Upper lobe of left lung (tissue), 6 donors: ENCODE measurements at regions not wholly inside any gene's neighbourhood (a gene's known extent, or its start where the extent isn't known, plus 50 kb on each side); places are given as distances from the start of the nearest gene placed in this dataset.

ENCODE experiments used
- ATAC-seq, 2 donors: fragments of 200-7000 bp; cut with Tn5 transposase; one replicate each; pipeline ENCODE4 v1.9.1; 2022; ENCODE audit warnings: mild to moderate bottlenecking in 2 of 2, moderate library complexity in 2 of 2; ENCODE audit not compliant: low FRiP score in 2 of 2
- DNase-seq, 2 donors: peaks; one replicate each; pipeline ENCODE4 v3.0.0-alpha.2; 2019 to 2020
- H3K27ac ChIP-seq, 4 donors: fragments of 200-600 bp; sonication (generic); one replicate each; pipeline ENCODE4 v1.5.1; 2016 to 2019
- H3K27me3 ChIP-seq, 4 donors: fragments of 200-600 bp; sonication (generic); one replicate each; pipeline ENCODE4 v1.5.1; 2017 to 2019
- H3K36me3 ChIP-seq, 4 donors: fragments of 200-600 bp; sonication (generic); one replicate each; pipeline ENCODE4 v1.5.1; 2016 to 2019
- H3K4me1 ChIP-seq, 4 donors: fragments of 200-600 bp; sonication (generic); one replicate each; pipeline ENCODE4 v1.5.1; 2018 to 2019
- H3K4me3 ChIP-seq, 4 donors: fragments of 200-600 bp; sonication (generic); one replicate each; pipeline ENCODE4 v1.5.1; 2017 to 2019; ENCODE audit warnings: mild to moderate bottlenecking in 2 of 4, moderate library complexity in 1 of 4
- H3K9me3 ChIP-seq, 4 donors: fragments of 200-600 bp; sonication (generic); one replicate each; pipeline ENCODE4 v1.5.1; 2018 to 2019
- EP300 ChIP-seq, 4 donors: sonication (generic); formaldehyde crosslinking; IDR thresholded peaks; one replicate each; pipeline ENCODE4 v1.5.1; 2017; ENCODE audit warnings: antibody characterized with exemption in 4 of 4, control low read depth in 2 of 4
- POLR2A ChIP-seq, 4 donors: fragments of 450-650 bp; IDR thresholded peaks; one replicate each; pipeline ENCODE4 v1.5.1; 2016 to 2017; ENCODE audit warnings: antibody characterized with exemption in 4 of 4, mild to moderate bottlenecking in 2 of 4
- POLR2AphosphoS5 ChIP-seq, 2 donors: sonication (generic); formaldehyde crosslinking; IDR thresholded peaks; one replicate each; pipeline ENCODE4 v1.5.1; 2017; ENCODE audit warnings: antibody characterized with exemption in 2 of 2
- WGBS, 2 donors: methylation state at CpG; one replicate each; pipeline ENCODE4 v1.1.5; 2017 to 2018; 5-methylcytosine and 5-hydroxymethylcytosine counted together
- TF ChIP-seq, protein P1 (sequence below), 6 experiments: fragments of 450-650 bp in 4 of 6; fragments of 200-600 bp in 2 of 6; sonication (generic) in 2 of 6; IDR thresholded peaks; one replicate each; pipeline ENCODE4 v1.5.1; 2016 to 2019; ENCODE audit warnings: antibody characterized with exemption in 6 of 6
- donor health status: DM: no; HTN: no; CAD: no; lungs with moderate emphysema.
- donor health status: DM: no; HTN: yes; CAD: no; lungs with severe emphysema.

DNA sequence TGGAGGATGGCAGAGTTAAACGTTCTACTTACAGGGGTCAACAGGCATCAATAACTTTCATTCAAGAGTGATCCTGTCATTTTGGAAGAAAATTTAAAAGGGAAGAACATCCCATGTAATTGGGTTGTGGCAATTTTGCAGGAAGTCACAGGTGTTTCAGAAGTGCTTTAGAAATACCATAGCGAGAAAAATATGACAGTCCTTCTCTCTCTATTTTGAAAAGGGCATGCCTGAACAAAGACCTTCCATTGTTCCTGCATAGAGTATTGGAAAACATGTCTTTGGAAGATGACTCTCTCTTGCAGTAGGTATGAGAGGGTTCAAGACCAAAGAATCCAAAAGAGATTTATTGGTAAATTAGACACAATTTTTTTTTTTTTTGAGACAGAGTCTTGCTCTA, 81.8 kb upstream of the SERTAD2 start:
- no peak overlapping the region for H3K4me3 ChIP-seq
- H3K27me3 ChIP-seq = no peaks in the 10 kb centered on the region
- H3K27ac ChIP-seq = no peak overlapping the region
- peaks cover 5 to 7% (median 7%) of the 10 kb centered on the region in 4 donors for H3K4me1 ChIP-seq
- no peak for DNase-seq
- TF ChIP-seq EP300 (IDR thresholded peaks at IDR 0.05) = no peak
- TF ChIP-seq, protein P1, sequence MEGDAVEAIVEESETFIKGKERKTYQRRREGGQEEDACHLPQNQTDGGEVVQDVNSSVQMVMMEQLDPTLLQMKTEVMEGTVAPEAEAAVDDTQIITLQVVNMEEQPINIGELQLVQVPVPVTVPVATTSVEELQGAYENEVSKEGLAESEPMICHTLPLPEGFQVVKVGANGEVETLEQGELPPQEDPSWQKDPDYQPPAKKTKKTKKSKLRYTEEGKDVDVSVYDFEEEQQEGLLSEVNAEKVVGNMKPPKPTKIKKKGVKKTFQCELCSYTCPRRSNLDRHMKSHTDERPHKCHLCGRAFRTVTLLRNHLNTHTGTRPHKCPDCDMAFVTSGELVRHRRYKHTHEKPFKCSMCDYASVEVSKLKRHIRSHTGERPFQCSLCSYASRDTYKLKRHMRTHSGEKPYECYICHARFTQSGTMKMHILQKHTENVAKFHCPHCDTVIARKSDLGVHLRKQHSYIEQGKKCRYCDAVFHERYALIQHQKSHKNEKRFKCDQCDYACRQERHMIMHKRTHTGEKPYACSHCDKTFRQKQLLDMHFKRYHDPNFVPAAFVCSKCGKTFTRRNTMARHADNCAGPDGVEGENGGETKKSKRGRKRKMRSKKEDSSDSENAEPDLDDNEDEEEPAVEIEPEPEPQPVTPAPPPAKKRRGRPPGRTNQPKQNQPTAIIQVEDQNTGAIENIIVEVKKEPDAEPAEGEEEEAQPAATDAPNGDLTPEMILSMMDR (IDR thresholded peaks at IDR 0.05) = no peak
- TF ChIP-seq POLR2AphosphoS5 (IDR thresholded peaks at IDR 0.05) = no peak
- TF ChIP-seq POLR2A (IDR thresholded peaks at IDR 0.05) = no peak
- 82 to 88% methylated on average over 2 of the region's 2 CpGs for WGBS, 2 donors
- no peak for ATAC-seq
- H3K36me3 ChIP-seq = no peaks in the 10 kb centered on the region
- H3K9me3 ChIP-seq = no peaks in the 10 kb centered on the region

DNA sequence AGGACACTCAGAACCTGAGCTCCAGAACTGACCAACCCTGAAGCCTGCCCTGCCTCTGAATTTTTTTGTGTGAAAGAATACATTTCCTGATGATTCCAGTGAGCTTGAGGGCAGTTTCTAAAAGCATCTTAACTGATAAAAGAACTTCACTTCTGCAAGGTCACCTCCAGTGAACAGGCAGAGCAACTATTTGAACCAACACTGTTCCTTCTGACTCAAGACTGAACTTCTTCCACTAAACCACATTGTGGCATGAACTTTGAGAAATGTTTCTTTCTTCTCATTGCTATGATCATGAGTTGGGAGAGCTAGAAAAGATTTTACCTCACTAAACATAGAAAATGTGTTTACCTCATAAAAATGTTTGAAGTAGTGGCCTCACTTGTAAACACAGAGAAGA, 83.8 kb upstream of the SERTAD2 start:
- Histone ChIP-seq H3K9me3 (no peaks in the 10 kb centered on the region), H3K36me3 (no peaks in the 10 kb centered on the region), H3K27ac (no peak overlapping the region), H3K27me3 (no peaks in the 10 kb centered on the region), H3K4me1 (no peaks in the 10 kb centered on the region), H3K4me3 (no peak overlapping the region)
- no peak for TF ChIP-seq EP300 (IDR thresholded peaks at IDR 0.05)
- TF ChIP-seq POLR2AphosphoS5 (IDR thresholded peaks at IDR 0.05) = no peak
- TF ChIP-seq POLR2A (IDR thresholded peaks at IDR 0.05) = no peak
- TF ChIP-seq, protein P1 (IDR thresholded peaks at IDR 0.05) = no peak
- DNase-seq = no peak
- ATAC-seq = no peak

DNA sequence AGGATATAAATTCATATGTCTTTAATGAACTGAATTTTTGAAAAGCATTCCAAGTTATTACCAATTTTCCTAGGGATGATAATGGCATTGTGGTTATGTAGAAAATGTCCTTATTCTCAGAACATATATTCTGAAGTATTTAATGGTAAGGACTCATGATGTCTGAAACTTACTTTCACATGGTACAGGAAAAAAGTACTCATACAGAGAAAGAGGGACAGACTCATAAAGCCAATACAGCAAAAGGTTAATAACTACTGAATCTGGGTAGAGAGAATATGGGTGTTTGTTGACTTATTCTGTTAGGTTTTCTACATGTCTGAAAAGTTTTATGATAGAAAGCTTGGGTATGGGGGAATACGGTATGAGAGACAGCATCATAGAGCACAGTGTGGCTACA, 84.3 kb upstream of the SERTAD2 start:
- 85 to 97% methylated on average over 1 of the region's 1 CpG for WGBS, 2 donors
- Histone ChIP-seq H3K27me3 (no peaks in the 10 kb centered on the region), H3K36me3 (no peaks in the 10 kb centered on the region), H3K27ac (no peak overlapping the region), H3K9me3 (no peaks in the 10 kb centered on the region), H3K4me3 (no peak overlapping the region), H3K4me1 (no peaks in the 10 kb centered on the region)
- no peak for ATAC-seq
- DNase-seq = no peak
- TF ChIP-seq, protein P1 (IDR thresholded peaks at IDR 0.05) = no peak
- TF ChIP-seq POLR2A (IDR thresholded peaks at IDR 0.05) (no peak), EP300 (IDR thresholded peaks at IDR 0.05) (no peak), POLR2AphosphoS5 (IDR thresholded peaks at IDR 0.05) (no peak)

DNA sequence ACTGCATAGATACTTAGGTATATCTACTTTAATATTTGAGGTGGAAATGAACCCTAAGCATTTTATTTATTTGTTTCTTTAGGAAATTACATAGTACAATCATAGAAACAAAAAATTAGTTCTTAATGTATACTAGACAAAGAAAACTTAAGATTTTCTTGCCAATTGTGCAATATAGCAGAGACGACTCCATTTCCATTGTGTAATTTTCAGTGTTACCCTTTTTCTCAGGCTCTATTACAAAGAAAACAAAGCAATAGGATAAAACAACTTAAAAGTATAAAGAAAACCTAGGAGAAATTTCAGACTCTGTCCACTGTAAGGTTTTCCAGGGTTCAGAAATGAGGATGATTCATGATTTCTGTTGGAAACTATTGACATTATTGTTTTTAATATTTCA, 89.0 kb upstream of the SERTAD2 start:
- no peaks in the 10 kb centered on the region for H3K9me3 ChIP-seq
- no peak overlapping the region for H3K27ac ChIP-seq
- 61 to 76% methylated on average over 1 of the region's 1 CpG for WGBS, 2 donors
- no peak for TF ChIP-seq POLR2AphosphoS5 (IDR thresholded peaks at IDR 0.05)
- no peak for TF ChIP-seq POLR2A (IDR thresholded peaks at IDR 0.05)
- no peak for TF ChIP-seq EP300 (IDR thresholded peaks at IDR 0.05)
- TF ChIP-seq, protein P1 (IDR thresholded peaks at IDR 0.05) = no peak
- no peaks in the 10 kb centered on the region for H3K4me1 ChIP-seq
- no peak overlapping the region for H3K4me3 ChIP-seq
- no peaks in the 10 kb centered on the region for H3K27me3 ChIP-seq
- ATAC-seq = no peak
- no peaks in the 10 kb centered on the region for H3K36me3 ChIP-seq
- DNase-seq = no peak

DNA sequence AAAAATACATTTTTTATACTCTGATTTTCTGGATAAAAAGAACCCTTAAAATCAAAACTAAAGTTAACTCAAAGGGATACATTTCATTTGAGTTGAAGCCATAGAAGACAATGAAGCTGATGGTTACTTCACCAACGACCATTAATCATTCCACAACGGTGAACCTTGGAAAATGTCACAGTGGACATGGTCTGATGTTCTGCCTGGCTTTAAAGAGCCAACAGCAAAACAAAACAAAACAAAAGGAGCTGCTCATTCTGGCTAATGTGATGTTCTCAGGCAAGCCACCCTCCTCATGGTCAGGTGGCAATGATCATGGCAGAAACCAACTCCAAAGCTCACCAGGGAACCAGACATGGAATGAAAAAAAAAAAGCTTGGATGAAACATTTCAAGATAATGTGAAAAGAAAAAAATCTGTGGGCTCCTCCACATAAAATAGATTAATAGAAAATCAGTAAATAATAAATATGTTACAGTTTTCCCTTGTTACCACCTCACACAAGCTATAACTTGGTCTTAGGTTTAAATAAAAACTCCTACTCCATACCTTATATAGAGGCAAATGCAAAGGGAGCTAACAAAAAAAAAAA, 90.1 kb upstream of the SERTAD2 start:
- TF ChIP-seq, protein P1 (IDR thresholded peaks at IDR 0.05) = no peak
- no peak for TF ChIP-seq POLR2A (IDR thresholded peaks at IDR 0.05)
- TF ChIP-seq EP300 (IDR thresholded peaks at IDR 0.05) = no peak
- TF ChIP-seq POLR2AphosphoS5 (IDR thresholded peaks at IDR 0.05) = no peak

More for the DNA sequence above, 90.1 kb upstream of the SERTAD2 start:
- H3K9me3 ChIP-seq = no peaks in the 10 kb centered on the region
- peaks cover 3 to 5% (median 4%) of the 10 kb centered on the region in 4 donors for H3K4me1 ChIP-seq
- no peaks in the 10 kb centered on the region for H3K36me3 ChIP-seq
- H3K27ac ChIP-seq = no peak overlapping the region
- 88 to 90% methylated on average over 2 of the region's 2 CpGs for WGBS, 2 donors
- ATAC-seq = no peak
- H3K27me3 ChIP-seq = no peaks in the 10 kb centered on the region
- no peak for DNase-seq
- no peak overlapping the region for H3K4me3 ChIP-seq
